ENCODE measurements at regions not wholly inside any gene's neighbourhood (a gene's known extent, or its start where the extent isn't known, plus 50 kb on each side); places are given as distances from the start of the nearest gene placed in this dataset.
"Not testable (repeated sequence)": the region's sequence is repeated elsewhere in the genome, so short reads cannot be mapped to it uniquely, and the experiment has no call there.

- DNase-seq (ENCODE audit: low read depth), result no peak
Observed at GRCh38 chr7:118801366-118801765, 576.9 kb downstream of the ANKRD7 start.

- DNase-seq (ENCODE audit: low read depth), result no peak
Observed at GRCh38 chr7:118802726-118803125, 578.2 kb downstream of the ANKRD7 start.

- DNase-seq (ENCODE audit: low read depth), result no peak
Observed at GRCh38 chr7:118826246-118826645, 601.7 kb downstream of the ANKRD7 start.

- no peak for DNase-seq (ENCODE audit: low read depth)
Observed at GRCh38 chr7:118836933-118837332, 612.4 kb downstream of the ANKRD7 start.

GRCh38 chr7:118839515-118839914 lies 615.0 kb downstream of the ANKRD7 start:
- no peak for DNase-seq (ENCODE audit: low read depth)

GRCh38 chr7:118843456-118843855 lies 619.0 kb downstream of the ANKRD7 start:
- no peak for DNase-seq (ENCODE audit: low read depth)

GRCh38 chr7:118844748-118845147 lies 620.2 kb downstream of the ANKRD7 start:
- no peak for DNase-seq (ENCODE audit: low read depth)

GRCh38 chr7:118845791-118846190 lies 621.3 kb downstream of the ANKRD7 start:
- no peak for DNase-seq (ENCODE audit: low read depth)

GRCh38 chr7:118846977-118847376 lies 622.5 kb downstream of the ANKRD7 start:
- no peak for DNase-seq (ENCODE audit: low read depth)

- DNase-seq (ENCODE audit: low read depth), result no peak
Observed at GRCh38 chr7:118855290-118855689, 630.8 kb downstream of the ANKRD7 start.

GRCh38 chr7:118858651-118859149 lies 634.2 kb downstream of the ANKRD7 start:
- no peak for DNase-seq (ENCODE audit: low read depth)

- DNase-seq (ENCODE audit: low read depth), result no peak
Observed at GRCh38 chr7:118861581-118861980, 637.1 kb downstream of the ANKRD7 start.

GRCh38 chr7:118862740-118863139 lies 638.2 kb downstream of the ANKRD7 start:
- DNase-seq (ENCODE audit: low read depth), result no peak

- DNase-seq (ENCODE audit: low read depth), result no peak
Observed at GRCh38 chr7:118863966-118864365, 639.5 kb downstream of the ANKRD7 start.

- DNase-seq (ENCODE audit: low read depth), result no peak
Observed at GRCh38 chr7:118867860-118868259, 643.4 kb downstream of the ANKRD7 start.

- not testable (repeated sequence) for DNase-seq (ENCODE audit: low read depth)
Observed at GRCh38 chr7:118869141-118869540, 644.6 kb downstream of the ANKRD7 start.

GRCh38 chr7:118870187-118870586 lies 645.7 kb downstream of the ANKRD7 start:
- no peak for DNase-seq (ENCODE audit: low read depth)

GRCh38 chr7:118872568-118872967 lies 648.1 kb downstream of the ANKRD7 start:
- no peak for DNase-seq (ENCODE audit: low read depth)

GRCh38 chr7:118877187-118877586 lies 652.7 kb downstream of the ANKRD7 start:
- no peak for DNase-seq (ENCODE audit: low read depth)

GRCh38 chr7:118878336-118878735 lies 653.8 kb downstream of the ANKRD7 start:
- DNase-seq (ENCODE audit: low read depth), result no peak

- no peak for DNase-seq (ENCODE audit: low read depth)
Observed at GRCh38 chr7:118898284-118898683, 673.8 kb downstream of the ANKRD7 start.

GRCh38 chr7:118902600-118902999 lies 678.1 kb downstream of the ANKRD7 start:
- DNase-seq (ENCODE audit: low read depth), result no peak

GRCh38 chr7:118907911-118908527 lies 683.5 kb downstream of the ANKRD7 start:
- no peak for DNase-seq (ENCODE audit: low read depth)

- DNase-seq (ENCODE audit: low read depth), result not testable (repeated sequence)
Observed at GRCh38 chr7:118916120-118916519, 691.6 kb downstream of the ANKRD7 start.

Measured in fibroblast of the conjunctiva (primary cell).